Stimulated activated CD8-positive, alpha-beta memory T cell treated with anti-CD3 and anti-CD28 coated beads, Interleukin-2, amount 100 ng/mL, for 1 hour (primary cell): ENCODE measurements at regions not wholly inside any gene's neighbourhood (a gene's known extent, or its start where the extent isn't known, plus 50 kb on each side); places are given as distances from the start of the nearest gene placed in this dataset.

ENCODE experiments used
- DNase-seq, 2 donors: peaks; one replicate each; pipeline ENCODE4 v3.0.0-alpha.2; 2020; ENCODE audit warnings: low read depth in 2 of 2

DNA sequence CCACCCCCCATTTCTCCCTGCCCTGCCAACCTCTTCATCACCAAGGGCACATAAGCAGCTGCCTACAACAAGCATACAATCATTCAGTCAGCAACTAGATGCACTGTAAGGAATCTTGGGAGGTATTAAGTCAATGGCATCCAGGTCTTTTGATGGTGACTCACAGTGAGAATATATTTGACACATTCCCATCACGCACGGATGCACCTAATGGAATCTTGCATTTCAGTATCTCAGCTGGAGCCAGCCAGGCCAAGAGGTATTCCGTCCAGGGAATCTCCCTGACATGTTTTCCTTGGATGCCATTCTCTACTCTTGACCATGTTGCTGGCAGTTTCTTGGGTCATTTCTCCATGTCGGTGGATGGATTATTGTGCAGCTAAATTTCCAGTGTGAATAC is 73.9 kb upstream of the CAPRIN2 start:
- DNase-seq: no peak

DNA sequence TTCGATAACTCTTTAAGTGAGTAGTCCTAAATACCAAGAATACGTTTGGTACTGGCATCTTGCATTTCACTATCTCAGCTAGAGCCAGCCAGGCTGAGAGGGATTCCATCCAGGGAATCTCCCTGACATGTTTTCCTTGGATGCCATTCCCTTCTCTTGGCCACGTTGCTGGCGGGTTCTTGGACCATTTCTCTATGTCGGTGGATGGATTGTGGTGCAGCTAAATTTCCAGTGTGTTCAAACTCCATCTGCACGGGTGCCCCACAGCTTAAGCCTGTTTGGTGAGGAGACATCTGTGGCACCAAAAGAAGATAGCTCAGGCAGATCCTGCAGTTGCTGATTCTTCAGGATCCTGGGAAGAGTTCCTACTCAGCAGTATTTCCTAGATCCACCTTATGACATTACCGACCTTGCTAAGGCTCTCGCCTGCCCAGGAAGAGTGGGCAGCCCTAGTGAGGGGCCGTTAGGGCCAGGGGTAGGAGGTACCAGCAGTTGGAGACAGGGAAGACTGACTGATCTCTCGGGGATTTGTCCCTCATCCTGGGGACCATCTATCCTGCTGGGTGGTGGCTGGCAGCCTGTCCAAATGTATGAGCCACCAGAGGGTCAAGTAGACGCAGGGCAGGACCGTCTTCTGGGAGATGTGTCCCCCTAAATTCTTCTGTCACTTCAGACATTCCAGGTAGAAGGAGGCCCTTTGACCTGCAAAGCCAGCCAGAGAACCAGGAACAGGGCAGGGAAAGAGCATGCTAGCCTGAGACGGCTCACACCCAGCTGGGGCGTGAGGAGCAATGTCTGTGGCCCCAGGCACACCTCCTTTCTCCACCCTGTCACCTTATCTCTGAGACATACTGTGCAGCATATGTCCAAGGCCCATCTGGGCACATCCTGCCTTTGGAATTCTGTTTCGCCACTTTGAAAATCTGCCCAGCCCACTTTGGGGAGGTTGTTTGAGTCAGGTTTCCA is 72.6 kb upstream of the CAPRIN2 start:
- no peak for DNase-seq

DNA sequence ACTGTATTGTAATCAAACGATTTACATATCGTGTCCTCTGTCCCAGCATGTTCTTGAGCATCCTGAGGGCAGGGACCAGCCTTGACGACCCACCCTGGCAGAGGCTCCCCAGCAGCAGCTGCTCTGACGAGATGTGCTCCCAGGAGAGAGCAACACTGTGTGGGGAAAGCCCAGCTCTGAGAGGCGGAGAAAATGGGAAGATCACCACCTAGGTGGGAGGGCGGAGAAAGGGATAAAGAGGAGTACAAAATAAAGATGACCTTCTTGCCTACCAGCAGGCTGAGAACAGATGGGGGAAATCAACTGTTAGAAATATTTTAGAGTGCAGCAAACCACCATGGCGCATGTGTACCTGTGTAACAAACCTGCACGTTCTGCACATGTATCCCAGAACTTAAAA is 71.5 kb upstream of the CAPRIN2 start:
- DNase-seq: no peak

DNA sequence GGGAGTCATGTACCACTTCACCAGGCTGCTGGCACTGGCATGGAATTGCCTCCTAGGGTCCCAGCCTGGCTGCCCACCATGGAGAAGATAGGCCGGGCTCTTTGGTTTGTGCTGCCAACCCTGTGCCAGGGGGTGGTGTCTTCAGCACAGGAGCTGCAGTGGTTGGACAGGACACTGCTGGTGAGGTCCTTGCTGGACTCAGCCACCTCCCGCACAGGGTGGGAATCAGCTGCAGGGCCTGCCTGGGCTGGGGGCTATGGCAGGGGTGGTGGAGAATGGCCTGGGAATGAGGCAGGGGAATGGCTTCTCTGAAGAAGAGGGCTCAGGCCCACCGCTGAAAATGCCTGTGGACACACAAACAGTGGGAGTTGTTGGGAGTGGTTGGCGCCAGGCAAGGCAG is 70.6 kb upstream of the CAPRIN2 start:
- DNase-seq: no peak

DNA sequence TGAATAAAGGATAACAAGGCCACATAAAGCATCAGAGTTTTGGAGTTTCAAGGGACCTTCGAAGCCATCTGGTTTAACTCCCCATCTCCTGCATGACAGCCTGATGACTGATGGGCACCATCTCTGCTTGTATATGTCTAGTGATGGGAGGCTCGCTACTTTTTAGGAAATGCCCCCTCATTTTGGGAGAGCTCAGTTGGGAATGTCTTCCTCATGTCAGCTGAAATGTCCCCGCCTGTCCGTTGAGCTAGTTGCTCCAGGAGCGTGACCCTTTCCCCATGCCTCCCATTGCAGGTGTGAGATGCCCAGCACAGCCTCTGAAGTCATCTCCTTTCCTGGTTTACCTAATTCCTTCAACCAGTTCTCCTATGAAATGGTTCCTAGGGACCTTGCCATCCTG is 69.6 kb upstream of the CAPRIN2 start:
- no peak for DNase-seq

DNA sequence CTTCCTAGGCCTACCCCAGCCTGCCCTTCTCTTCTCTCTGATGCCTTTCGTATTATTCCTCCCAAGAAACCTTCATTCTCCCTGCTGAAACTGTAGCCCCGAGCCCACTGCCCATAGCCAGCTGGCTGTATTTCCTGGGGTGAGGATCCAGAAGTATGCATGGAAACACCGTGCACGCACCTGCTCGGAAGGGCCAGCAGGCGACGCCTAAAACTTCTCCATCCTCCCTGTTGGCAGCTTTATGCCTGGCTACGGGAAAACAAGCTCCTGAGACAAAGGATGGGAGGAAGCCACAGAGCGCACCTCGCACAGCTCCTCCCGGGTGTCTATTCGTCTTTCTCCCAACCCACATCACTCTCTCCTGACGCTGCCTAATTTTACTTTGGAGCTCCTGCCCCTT is 69.0 kb upstream of the CAPRIN2 start:
- no peak for DNase-seq

DNA sequence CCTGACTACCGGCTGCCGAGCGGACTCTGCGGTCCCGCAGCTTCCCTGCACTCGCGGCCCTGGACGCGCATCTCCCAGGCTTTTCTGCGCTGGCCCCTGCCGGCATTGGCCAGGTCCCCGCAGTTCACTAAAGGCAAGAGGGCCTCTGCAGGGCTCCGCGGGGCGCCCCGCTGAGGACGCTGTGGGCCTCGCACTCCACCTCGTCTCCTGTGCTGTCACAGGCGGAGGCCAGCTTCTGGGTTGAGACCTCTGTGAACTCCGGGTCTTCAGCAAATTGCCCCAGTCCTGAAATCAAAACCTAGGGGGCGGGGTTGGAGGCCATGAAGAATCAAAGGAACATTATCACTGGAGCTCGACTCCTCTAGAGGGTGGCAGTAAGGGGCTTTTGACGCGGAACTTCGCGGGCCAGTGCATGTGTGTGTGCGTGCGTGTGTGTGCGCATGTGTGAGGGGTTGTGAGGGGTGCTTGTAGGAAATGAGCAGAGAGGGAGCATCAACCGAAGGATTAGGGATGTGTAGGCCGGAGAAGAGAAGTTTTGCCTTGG is 68.5 kb upstream of the CAPRIN2 start:
- DNase-seq: peak in 1 of 2 donors; percentile 3

DNA sequence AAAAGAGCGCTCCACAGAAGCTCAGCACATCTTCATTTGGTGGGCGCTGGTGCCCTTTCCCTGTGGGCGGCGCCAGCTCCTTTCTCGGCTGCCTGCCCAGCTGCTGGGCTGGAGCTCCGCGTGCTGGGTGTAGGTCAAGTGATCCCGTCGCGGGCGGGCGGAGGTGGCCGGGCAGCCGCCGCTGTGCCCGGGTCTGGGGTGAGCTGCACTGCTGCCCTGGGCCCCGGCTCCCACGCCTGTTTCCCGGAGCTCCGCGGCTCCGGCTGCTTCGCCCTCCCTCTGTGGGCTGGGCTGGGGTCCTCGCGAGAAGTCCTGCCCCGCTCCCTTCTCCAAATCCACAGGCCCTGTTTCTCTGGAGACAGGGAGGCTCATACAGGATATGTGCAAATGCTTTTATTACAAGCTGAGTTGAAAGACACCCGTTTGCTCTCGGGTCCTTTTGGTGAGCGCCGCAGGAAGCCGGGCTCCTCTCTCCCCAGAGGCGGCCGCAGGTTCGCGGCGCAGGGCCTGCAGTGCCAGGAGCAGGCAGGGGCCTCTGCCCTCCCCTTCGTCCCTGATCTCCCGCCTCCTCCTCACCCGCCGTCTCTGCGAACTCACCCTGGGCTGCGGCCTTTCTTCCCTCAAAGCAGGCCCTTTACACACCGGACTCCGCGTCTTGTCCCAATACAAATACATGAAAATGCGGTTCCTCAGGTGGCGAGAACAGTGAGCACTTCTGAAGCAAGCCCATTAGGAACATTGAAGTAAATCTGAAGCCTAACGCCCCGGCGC is 67.8 kb upstream of the CAPRIN2 start:
- DNase-seq: no peak

DNA sequence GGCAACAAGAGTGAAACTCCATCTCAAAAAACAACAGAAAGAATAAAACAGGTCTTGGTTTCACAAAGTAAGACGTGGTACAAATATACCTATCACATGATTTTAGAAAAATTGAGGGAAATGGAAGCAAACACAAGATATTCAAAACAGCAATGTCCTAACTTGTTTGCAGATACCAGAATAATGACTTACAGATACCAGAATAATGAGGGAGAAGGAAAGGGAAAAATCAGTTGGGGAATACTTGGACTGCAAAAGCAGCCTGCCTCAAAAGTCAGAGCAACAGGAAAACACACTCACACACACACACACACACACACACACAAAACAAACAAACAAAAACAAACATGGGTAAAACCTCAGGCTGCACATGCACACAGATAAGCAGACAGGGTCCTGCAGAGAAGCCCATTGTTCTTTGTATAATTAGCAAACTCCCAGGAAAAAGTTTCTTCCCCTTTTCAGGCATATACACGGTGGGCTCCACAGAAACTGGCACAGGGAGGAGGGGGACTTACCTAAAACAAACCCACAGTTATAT is 65.7 kb upstream of the CAPRIN2 start:
- DNase-seq: no peak

DNA sequence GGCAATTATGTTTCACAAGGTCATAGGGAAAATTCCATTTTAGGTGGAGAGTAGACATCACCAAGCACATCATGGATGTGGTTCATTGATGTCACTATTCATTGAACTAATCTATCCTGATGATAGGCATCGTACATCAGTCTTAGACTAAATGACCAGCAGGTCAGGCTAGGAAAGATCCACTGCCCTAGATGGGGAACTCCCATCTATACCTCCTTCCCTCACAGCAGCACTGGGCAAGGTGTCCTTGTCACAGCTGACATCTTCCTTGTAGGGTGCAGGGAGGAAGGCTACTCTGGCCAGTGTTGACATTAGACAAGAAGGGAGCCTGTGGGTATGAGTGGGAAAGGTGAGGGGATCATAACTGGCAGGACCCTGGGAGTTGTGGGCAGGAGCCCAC is 63.8 kb upstream of the CAPRIN2 start:
- no peak for DNase-seq

DNA sequence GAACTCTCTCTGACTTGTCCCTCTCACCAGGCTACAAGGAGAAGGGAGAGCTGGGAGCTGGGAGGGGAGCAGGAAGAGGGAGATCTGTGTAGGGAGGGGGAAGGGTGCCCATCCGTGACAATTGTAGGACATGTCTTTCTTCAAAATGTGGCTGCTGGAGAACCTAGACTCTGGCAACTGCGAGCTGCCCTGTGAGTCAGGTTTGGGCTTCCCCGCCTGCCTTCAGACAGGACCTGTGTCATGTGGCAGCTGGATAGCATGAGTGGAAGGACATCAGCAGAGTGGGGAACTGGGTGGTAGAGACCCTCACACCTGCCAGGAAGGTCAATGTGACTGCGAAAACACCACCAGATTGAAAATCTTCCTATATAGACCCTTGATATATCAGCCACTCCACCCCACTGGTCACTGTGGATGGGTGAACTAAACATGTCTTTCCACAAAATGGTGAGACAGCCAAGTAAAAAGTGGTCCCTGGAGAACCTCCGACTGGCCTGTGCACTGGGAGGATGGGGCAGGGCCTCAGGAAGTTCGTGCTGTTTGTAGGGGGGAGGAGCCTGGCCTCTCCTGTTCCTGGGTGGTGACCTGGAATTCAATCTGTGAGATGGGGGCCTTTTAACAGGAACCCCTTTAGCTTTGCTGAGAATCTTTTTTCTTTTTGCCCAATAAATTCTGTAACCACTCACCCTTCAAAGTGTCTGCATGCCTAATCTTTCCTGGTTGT is 62.2 kb upstream of the CAPRIN2 start:
- DNase-seq: no peak

DNA sequence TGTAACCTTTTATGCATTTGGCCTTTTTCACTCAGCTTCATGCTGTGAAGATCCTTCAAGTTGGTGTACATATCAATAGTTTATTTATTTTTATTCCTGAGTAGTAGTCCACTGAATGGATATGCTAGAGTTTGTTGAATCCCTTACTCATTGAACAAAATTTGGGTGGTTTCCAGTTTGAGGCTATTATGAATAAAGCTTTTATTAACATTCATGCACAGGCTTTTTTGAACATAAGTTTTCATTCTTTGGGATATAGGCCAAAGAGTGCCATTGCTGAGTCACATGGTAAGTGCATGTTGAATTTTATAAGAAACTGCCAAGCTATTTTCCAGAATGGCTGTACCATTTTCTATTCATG is 59.5 kb upstream of the CAPRIN2 start:
- DNase-seq: no peak

DNA sequence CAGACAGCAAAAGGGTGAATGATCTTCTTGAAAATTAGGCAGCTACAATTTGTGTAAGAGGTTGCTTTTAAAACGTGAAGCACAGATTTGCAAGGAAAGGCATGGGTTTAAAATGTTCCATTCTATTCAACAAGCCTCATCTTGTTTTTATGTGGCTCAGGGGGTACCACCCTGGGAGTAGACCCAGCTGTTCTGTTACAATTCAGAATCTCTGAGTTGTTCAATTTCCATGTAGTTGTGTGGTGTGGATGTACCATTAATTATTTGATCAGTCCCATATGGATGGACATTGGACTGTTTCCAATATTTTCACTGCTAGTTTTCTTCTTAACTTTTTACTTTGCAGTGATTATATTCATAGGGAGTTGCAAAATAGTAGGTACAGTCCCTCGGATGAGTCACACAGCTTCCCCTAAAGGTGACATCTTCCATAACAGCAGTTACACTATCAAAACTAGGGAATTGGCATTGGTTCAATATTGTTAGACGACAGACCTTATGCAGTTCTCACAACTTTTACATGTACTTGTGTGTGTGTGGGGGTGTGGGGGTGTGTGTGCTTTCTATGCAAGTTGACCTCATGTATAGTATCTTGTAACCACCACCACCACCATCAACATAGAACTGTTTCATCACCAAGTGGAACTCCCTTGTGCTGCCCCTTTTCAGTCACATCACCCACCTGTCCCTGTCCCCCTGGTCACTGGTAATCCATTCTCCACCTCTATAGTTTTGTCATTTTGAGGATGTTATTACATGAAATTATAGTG is 59.0 kb upstream of the CAPRIN2 start:
- DNase-seq: no peak

DNA sequence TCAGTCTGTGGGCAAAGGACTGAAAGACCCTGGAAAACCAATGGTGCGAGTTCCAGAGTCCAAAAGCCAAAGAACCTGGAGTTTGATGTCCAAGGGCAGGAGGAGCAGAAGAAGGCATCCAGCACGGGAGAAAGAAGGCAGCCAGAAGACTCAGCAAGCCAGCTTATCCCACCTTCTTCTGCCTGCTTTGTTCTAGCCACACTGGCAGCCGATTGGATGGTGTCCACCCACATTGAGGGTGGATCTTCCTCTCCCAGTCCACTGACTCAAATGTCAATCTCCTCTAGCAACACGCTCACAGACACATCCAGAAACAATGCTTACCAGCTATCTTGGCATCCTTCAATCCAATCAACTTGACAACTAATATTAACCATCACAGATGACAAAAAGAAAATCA is 57.2 kb upstream of the CAPRIN2 start:
- no peak for DNase-seq

DNA sequence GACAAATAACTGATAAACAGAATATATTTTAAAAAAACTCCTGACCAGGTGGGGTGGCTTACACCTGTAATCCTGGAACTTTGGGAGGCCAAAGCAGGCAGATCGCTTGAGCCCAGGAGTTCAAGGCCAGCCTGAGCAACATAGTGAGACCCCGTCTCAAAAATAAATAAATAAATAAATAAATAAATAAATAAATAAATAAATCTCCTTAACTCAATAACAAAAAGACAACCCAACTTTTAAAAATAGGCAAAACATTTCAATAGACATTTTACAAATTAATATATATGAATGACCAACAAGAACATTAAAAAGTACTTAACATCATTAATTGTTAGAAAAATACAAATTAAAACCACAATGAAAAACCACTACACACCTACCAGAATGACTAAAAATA is 56.2 kb upstream of the CAPRIN2 start:
- no peak for DNase-seq

DNA sequence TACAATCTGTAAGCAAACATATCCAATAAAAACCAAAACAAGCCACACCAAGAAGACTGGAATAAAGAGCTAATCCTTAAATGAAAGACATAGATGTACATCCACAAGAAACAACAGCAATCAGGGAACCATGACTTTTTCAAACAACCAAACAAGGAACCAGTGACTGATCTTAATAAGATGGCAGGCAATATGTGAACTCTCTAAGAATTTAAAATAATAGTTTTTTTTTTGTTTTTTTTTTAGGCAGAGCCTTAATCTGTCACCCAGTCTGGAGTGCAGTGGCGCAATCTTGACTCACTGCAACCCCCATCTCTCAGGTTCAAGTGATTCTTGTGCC is 52.9 kb upstream of the CAPRIN2 start:
- no peak for DNase-seq

DNA sequence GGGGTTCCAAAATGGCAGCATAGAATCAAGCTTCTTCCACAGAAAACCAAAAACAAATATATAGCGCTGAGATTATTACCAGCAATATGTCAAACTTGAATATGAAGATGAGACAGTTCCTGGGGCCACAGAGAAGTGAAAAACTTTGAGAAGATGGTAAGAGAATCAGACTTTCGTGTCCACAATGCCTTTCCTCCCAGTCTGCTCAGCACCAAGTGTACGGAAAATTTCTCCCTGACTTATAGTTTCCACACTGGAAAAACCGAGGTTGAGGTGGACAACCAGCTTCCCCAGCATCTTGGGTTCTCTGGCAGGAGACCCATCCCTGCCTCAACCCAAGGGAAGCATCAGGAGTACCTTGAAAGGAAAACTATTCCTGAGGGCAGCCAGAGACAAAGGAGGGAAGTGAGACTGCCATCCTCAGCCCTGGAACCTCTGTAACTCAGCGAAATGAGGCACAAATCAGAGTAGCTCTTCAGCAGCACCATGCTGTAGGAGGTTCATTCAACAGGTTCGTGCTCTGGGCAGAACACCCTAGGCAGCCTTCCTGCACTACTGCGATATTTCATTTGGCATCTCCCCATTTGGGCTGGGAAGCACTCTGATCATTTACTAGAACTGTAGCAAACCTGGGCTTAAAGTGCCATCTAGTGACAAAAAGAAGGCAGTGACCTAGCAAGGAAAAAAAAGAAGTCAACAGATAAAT is 52.4 kb upstream of the CAPRIN2 start:
- no peak for DNase-seq

DNA sequence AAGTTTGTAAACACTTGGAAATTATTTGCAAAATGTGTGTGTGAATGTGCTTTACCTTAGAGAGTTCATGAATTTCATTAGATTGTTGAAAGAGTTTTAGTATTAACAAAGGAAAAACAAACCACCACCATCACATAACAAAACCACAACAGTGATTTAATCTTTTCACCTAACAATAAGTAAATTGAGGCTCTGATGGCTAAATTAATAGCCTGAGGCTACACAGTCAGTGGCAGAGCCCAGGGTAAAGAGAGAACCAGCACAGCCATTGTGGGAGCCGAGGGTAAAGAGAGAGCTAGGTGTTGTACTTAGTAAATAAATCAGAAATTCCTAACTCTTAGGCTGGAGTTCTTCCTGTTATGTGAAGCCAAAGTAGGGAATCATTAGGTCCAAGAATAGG is 51.2 kb upstream of the CAPRIN2 start:
- DNase-seq: no peak
